NB4 (cell line): ENCODE measurements at regions not wholly inside any gene's neighbourhood (a gene's known extent, or its start where the extent isn't known, plus 50 kb on each side); places are given as distances from the start of the nearest gene placed in this dataset.
A peak's percentile ranks its signal among the peaks of the same experiment; 100 is the strongest.
"Not testable (repeated sequence)": the region's sequence is repeated elsewhere in the genome, so short reads cannot be mapped to it uniquely, and the experiment has no call there.

Source experiments
- DNase-seq: peaks from one replicate; pipeline ENCODE4 v3.0.0; 2010; ENCODE audit warnings: low read depth
- H3K4me3 ChIP-seq: one replicate; pipeline ENCODE4 v1.5.1; 2011; ENCODE audit warnings: mild to moderate bottlenecking, low read depth, low read length, moderate library complexity
- CTCF ChIP-seq: IDR thresholded peaks from one replicate; pipeline ENCODE4 v1.5.1; 2012; ENCODE audit warnings: low read depth, low read length
- MAX ChIP-seq: IDR thresholded peaks from 2 replicates; pipeline ENCODE4 v1.6.1; 2011; ENCODE audit warnings: low read depth, low read length
- MYC ChIP-seq: IDR thresholded peaks from 2 replicates; pipeline ENCODE4 v1.6.1; 2011; ENCODE audit warnings: low read depth, low read length
- POLR2A ChIP-seq: IDR thresholded peaks from 2 replicates; pipeline ENCODE4 v1.6.1; 2011; ENCODE audit warnings: mild to moderate bottlenecking; ENCODE audit not compliant: insufficient read length; ENCODE audit errors: extremely low read depth

- TF ChIP-seq MAX: no peak
- H3K4me3 ChIP-seq: no peak overlapping the region
- no peak for DNase-seq
These were observed 1042.3 kb downstream of the DIPK2A start for GRCh38 chr3:145013931-145014330.

- TF ChIP-seq MYC: no peak
- TF ChIP-seq MAX: no peak
- no peak for TF ChIP-seq CTCF
- no peak for TF ChIP-seq POLR2A
- peak; percentile 28 for DNase-seq
- H3K4me3 ChIP-seq: no peak overlapping the region
These were observed 1043.6 kb downstream of the DIPK2A start for GRCh38 chr3:145015253-145015652.

- TF ChIP-seq CTCF (no peak), MYC (no peak), POLR2A (no peak), MAX (no peak)
- no peak for DNase-seq
- no peak overlapping the region for H3K4me3 ChIP-seq
These were observed 1046.3 kb downstream of the DIPK2A start for GRCh38 chr3:145017959-145018358.

GRCh38 chr3:145022447-145022846, 1050.8 kb downstream of the DIPK2A start:
- DNase-seq: no peak
- TF ChIP-seq MYC (no peak), POLR2A (no peak), CTCF (no peak), MAX (no peak)
- no peak overlapping the region for H3K4me3 ChIP-seq

- H3K4me3 ChIP-seq: no peak overlapping the region
- no peak for DNase-seq
- TF ChIP-seq CTCF (no peak), MYC (no peak), POLR2A (no peak), MAX (no peak)
These were observed 1053.1 kb downstream of the DIPK2A start for GRCh38 chr3:145024700-145025099.

GRCh38 chr3:145027186-145027585, 1055.6 kb downstream of the DIPK2A start:
- DNase-seq, H3K4me3 ChIP-seq: not testable (repeated sequence)

GRCh38 chr3:145032791-145033190, 1061.2 kb downstream of the DIPK2A start:
- no peak for TF ChIP-seq MYC
- TF ChIP-seq MAX: no peak
- no peak for TF ChIP-seq POLR2A
- no peak for TF ChIP-seq CTCF
- DNase-seq: no peak

More at GRCh38 chr3:145032791-145033190, 1061.2 kb downstream of the DIPK2A start:
- no peak overlapping the region for H3K4me3 ChIP-seq
